ENCODE measurements at regions not wholly inside any gene's neighbourhood (a gene's known extent, or its start where the extent isn't known, plus 50 kb on each side); places are given as distances from the start of the nearest gene placed in this dataset.

GRCh38 chr16:61364990-61365389 lies 671.2 kb downstream of the CDH8 start:
- DNase-seq (ENCODE audit: low read depth): no peak
- TF ChIP-seq CTCF (conservative IDR thresholded peaks at IDR 0.05; ENCODE audit: low read length): no peak
- H3K4me3 ChIP-seq (ENCODE audit: low read length): no peak overlapping the region

- DNase-seq (ENCODE audit: low read depth): no peak
- no peak overlapping the region for H3K4me3 ChIP-seq (ENCODE audit: low read length)
- no peak for TF ChIP-seq CTCF (conservative IDR thresholded peaks at IDR 0.05; ENCODE audit: low read length)
Observed at GRCh38 chr16:61362585-61362984, 673.7 kb downstream of the CDH8 start.

GRCh38 chr16:61344791-61345190 lies 691.4 kb downstream of the CDH8 start:
- no peak overlapping the region for H3K4me3 ChIP-seq (ENCODE audit: low read length)
- no peak for DNase-seq (ENCODE audit: low read depth)
- TF ChIP-seq CTCF (conservative IDR thresholded peaks at IDR 0.05; ENCODE audit: low read length): no peak

GRCh38 chr16:61332461-61332860 lies 703.8 kb downstream of the CDH8 start:
- no peak for TF ChIP-seq CTCF (conservative IDR thresholded peaks at IDR 0.05; ENCODE audit: low read length)
- no peak overlapping the region for H3K4me3 ChIP-seq (ENCODE audit: low read length)
- DNase-seq (ENCODE audit: low read depth): no peak

GRCh38 chr16:61324044-61324443 lies 712.2 kb downstream of the CDH8 start:
- DNase-seq (ENCODE audit: low read depth): no peak
- no peak for TF ChIP-seq CTCF (conservative IDR thresholded peaks at IDR 0.05; ENCODE audit: low read length)
- H3K4me3 ChIP-seq (ENCODE audit: low read length): no peak overlapping the region

- no peak overlapping the region for H3K4me3 ChIP-seq (ENCODE audit: low read length)
- DNase-seq (ENCODE audit: low read depth): no peak
- no peak for TF ChIP-seq CTCF (conservative IDR thresholded peaks at IDR 0.05; ENCODE audit: low read length)
Observed at GRCh38 chr16:61323456-61323855, 712.8 kb downstream of the CDH8 start.

- no peak overlapping the region for H3K4me3 ChIP-seq (ENCODE audit: low read length)
- no peak for TF ChIP-seq CTCF (conservative IDR thresholded peaks at IDR 0.05; ENCODE audit: low read length)
- DNase-seq (ENCODE audit: low read depth): no peak
Observed at GRCh38 chr16:61320791-61321190, 715.4 kb downstream of the CDH8 start.

All from AG10803 (cell line).